Coronary artery (tissue), 2 donors: ENCODE measurements at regions not wholly inside any gene's neighbourhood (a gene's known extent, or its start where the extent isn't known, plus 50 kb on each side); places are given as distances from the start of the nearest gene placed in this dataset.
"Not testable (repeated sequence)": the region's sequence is repeated elsewhere in the genome, so short reads cannot be mapped to it uniquely, and the experiment has no call there.

Experiments
- DNase-seq: peaks from one replicate; pipeline ENCODE4 v3.0.0-alpha.2; 2017; ENCODE audit warnings: low spot score
- H3K27ac ChIP-seq, 2 donors: fragments of 200-600 bp; sonication (generic); one replicate each; pipeline ENCODE4 v1.5.1; 2016 to 2019
- H3K4me3 ChIP-seq: fragments of 200-600 bp; sonication (generic); 2 replicates; pipeline ENCODE4 v1.5.1; 2016; ENCODE audit warnings: mild to moderate bottlenecking, moderate library complexity
- CTCF ChIP-seq: fragments of 200-600 bp; sonication (generic); IDR thresholded peaks from one replicate; pipeline ENCODE4 v1.5.1; 2019; ENCODE audit warnings: antibody characterized with exemption

- Histone ChIP-seq H3K4me3 (no peak overlapping the region), H3K27ac (no peak overlapping the region)
- TF ChIP-seq CTCF: no peak
- no peak for DNase-seq
Observed at GRCh38 chr2:16059393-16060016, 119.2 kb downstream of the MYCN start.

GRCh38 chr2:16058747-16059358 is 118.5 kb downstream of the MYCN start:
- Histone ChIP-seq H3K27ac (no peak overlapping the region), H3K4me3 (no peak overlapping the region)
- no peak for TF ChIP-seq CTCF
- DNase-seq: no peak

- TF ChIP-seq CTCF: no peak
- Histone ChIP-seq H3K4me3 (no peak overlapping the region), H3K27ac (no peak overlapping the region)
- DNase-seq: no peak
Observed at GRCh38 chr2:16058256-16058655, 117.9 kb downstream of the MYCN start.

DNA sequence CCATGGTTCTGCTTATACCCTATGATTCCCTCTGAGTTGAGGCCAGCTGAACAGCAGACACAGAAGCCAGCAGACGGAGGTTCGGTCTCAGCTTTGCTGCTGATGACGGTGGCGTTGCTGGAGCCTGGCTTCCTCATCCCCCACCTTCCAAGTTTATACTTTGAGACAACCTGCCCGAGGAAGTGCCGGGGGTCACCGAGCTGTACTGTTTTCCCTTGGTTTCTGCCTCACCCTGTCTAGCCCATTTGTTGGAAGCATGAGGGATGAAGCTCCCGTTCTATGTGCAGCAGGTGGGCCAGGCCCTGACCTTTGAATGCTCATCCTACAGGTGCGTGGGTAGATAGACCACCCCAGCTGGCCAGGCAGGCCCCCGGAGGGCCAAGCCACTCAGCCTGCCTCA is 117.3 kb downstream of the MYCN start:
- no peak for DNase-seq
- Histone ChIP-seq H3K27ac (no peak overlapping the region), H3K4me3 (no peak overlapping the region)
- TF ChIP-seq CTCF: no peak

DNA sequence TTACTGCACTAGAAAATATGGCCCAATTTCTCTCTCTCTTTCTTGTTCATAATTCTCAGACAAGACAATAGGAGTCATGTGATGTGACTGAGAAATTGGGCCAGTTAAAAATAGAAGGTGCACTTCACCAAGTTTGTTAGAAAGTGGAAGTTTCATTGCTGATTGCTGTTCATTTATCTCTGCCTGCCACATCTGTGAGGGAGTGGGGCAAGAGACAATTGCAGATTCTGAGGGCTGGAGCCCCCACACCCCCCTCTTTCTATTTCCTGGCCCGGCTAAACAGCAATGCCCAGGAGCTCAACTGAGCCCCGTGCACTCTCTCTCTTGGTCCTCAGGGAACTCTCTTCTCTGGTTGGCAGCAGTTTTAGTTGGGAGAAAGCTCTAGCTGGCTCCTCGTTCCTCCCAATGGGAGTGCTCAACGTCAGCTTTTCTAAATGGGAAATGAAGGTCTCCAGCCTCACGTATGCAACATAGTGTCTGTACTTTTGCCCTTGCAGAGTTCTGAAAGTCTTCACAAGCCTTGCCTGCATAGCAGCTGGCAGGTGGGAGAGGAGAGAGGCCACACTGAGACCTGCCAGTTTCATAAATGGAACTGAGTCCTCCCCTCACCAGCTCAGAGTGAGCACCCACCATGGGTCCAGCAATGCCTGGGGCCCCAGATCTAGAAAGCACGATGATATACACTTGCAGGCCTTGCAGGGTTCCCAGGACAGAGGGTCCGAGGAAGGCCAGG is 115.7 kb downstream of the MYCN start:
- TF ChIP-seq CTCF: no peak
- DNase-seq: no peak
- H3K4me3 ChIP-seq: no peak overlapping the region
- no peak overlapping the region for H3K27ac ChIP-seq

GRCh38 chr2:16053437-16054257 is 113.3 kb downstream of the MYCN start:
- no peak overlapping the region for H3K4me3 ChIP-seq
- no peak overlapping the region for H3K27ac ChIP-seq
- DNase-seq: no peak
- TF ChIP-seq CTCF: no peak

- not testable (repeated sequence) for DNase-seq, H3K27ac ChIP-seq, H3K4me3 ChIP-seq
Observed at GRCh38 chr2:16052571-16053052, 112.3 kb downstream of the MYCN start.
